ENCODE measurements at regions not wholly inside any gene's neighbourhood (a gene's known extent, or its start where the extent isn't known, plus 50 kb on each side); places are given as distances from the start of the nearest gene placed in this dataset.
A peak's percentile ranks its signal among the peaks of the same experiment; 100 is the strongest.
"Not testable (repeated sequence)": the region's sequence is repeated elsewhere in the genome, so short reads cannot be mapped to it uniquely, and the experiment has no call there.

- H3K4me3 ChIP-seq (ENCODE audit: low read depth, low read length), result no peak overlapping the region
- TF ChIP-seq CTCF (conservative IDR thresholded peaks at IDR 0.05; ENCODE audit: low read depth, low read length), result no peak
- no peak for DNase-seq (ENCODE audit: low read depth)
These were observed 180.2 kb downstream of the SEMA6D start for GRCh38 chr15:47897525-47897924.

DNA sequence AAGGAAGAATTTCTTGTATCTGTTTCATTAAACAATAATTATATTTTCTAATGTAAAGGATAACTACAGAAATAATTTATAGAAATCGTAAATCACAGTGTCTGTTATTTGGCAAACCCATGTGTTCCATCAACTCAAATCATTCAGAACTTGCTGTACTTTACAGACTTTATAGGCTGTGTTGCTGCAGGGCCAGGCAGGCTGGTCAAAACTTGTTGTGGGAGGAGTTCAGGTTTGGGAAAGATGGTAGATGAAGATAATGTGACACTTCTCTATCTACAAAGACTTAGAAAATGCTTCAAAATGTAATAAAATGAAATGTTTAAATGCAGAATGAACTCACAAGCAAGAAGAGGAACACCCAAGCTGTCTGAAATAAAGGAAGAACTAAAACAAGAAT lies 183.4 kb downstream of the SEMA6D start:
- DNase-seq (ENCODE audit: low read depth), result no peak
- H3K4me3 ChIP-seq (ENCODE audit: low read depth, low read length), result no peak overlapping the region
- no peak for TF ChIP-seq CTCF (conservative IDR thresholded peaks at IDR 0.05; ENCODE audit: low read depth, low read length)

DNA sequence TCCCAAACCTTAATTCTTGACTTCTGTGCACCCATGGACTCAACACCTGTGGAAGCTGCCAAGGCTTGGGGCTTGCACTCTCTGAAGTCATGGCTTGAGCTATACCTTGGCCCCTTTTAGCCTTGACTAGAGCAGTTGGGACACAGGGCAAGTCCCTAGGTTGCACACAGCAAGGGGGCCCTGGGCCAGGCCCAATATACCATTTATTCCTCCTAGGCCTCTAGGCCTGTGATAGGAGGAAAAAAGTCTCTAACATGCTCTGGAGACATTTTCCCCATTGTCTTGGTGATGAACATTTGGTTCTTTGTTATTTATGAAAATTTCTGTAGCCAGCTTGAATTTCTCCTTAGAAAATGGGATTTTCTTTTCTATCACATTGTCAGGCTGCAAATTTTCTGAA lies 186.1 kb downstream of the SEMA6D start:
- DNase-seq (ENCODE audit: low read depth), result no peak
- no peak for TF ChIP-seq CTCF (conservative IDR thresholded peaks at IDR 0.05; ENCODE audit: low read depth, low read length)
- H3K4me3 ChIP-seq (ENCODE audit: low read depth, low read length), result no peak overlapping the region

DNA sequence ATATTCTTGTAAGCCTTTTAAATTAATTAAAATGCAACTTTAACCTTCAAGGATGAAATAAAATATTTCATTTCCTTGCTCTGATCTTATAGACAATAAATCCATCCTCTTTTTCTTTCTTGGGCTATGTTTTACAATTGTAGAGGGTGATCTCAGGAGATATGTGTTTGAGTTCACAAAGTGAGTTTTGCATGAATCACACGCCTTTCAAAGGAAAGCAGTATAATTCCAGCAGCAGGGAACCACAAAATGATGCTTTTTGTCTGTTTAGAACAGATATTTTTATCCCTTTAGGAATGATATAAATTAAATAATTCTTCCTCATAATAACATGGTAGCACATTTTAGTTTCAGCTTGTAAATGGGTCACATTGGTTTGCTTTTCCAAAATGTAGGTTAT lies 191.2 kb downstream of the SEMA6D start:
- H3K4me3 ChIP-seq (ENCODE audit: low read depth, low read length), result no peak overlapping the region
- no peak for TF ChIP-seq CTCF (conservative IDR thresholded peaks at IDR 0.05; ENCODE audit: low read depth, low read length)
- no peak for DNase-seq (ENCODE audit: low read depth)

DNA sequence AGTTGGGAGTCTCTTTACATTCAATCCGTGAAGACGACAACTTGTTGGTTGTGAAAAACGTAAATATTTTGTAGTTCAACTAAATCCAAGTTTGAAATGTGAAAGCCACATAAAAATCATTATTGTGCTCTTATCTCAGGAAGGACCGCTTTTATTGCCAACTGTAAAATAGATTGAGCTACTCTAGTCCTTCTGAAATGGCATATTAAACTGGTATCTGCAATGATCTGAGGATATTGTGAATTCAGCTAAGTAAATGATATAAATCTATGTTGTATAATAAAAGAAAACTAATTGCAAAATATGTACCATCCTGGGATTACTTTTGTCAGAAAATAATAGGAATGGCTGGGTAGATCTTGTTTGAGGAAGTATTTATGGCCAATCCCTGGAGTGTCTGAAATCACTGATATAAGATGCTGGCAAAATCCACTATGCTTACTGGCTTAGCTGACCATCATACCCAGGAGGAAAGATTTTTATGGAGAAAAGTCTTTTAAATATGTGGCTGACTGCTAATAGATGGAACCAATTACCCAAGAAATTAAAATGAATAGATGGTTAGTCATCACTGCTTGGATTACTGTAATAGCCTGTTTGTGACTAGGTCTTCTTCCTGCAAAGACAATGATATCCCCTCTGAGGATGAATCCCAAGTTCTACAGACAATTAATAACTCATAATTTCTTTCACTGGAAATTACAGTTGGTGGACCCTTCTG lies 191.8 kb downstream of the SEMA6D start:
- DNase-seq (ENCODE audit: low read depth), result no peak
- no peak for TF ChIP-seq CTCF (conservative IDR thresholded peaks at IDR 0.05; ENCODE audit: low read depth, low read length)
- no peak overlapping the region for H3K4me3 ChIP-seq (ENCODE audit: low read depth, low read length)

DNA sequence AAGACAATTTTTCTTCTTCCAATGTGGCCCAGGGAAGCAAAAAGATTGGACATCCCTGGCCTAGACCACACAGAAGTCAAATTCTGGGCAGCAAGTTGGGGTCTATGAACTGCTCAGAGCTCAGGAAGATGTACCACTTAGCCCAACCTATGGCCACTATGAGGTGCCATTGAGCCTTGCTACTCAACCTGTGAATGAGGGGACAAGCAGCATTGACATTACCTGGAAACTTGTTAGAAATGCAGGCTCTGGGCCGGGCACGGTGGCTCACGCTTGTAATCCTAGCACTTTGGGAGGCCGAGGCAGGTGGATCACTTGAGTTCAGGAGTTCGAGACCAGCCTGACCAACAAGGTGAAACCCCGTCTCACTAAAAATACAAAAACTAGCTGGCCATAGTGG lies 195.6 kb downstream of the SEMA6D start:
- not testable (repeated sequence) for H3K4me3 ChIP-seq (ENCODE audit: low read depth, low read length)
- TF ChIP-seq CTCF (conservative IDR thresholded peaks at IDR 0.05; ENCODE audit: low read depth, low read length), result peak; percentile 33
- DNase-seq (ENCODE audit: low read depth), result peak; percentile 6

- DNase-seq (ENCODE audit: low read depth), result no peak
- no peak overlapping the region for H3K4me3 ChIP-seq (ENCODE audit: low read depth, low read length)
- TF ChIP-seq CTCF (conservative IDR thresholded peaks at IDR 0.05; ENCODE audit: low read depth, low read length), result no peak
These were observed 200.6 kb downstream of the SEMA6D start for GRCh38 chr15:47917881-47918280.

Measured in choroid plexus epithelial cell (primary cell).